ENCODE measurements at regions not wholly inside any gene's neighbourhood (a gene's known extent, or its start where the extent isn't known, plus 50 kb on each side); places are given as distances from the start of the nearest gene placed in this dataset.

- no peak for DNase-seq
Measured at GRCh38 chr15:72965671-72966070, 86.6 kb upstream of the NEO1 start.

GRCh38 chr15:72964542-72964941 is 87.7 kb upstream of the NEO1 start:
- no peak for DNase-seq

- DNase-seq: no peak
Measured at GRCh38 chr15:72964135-72964534, 88.1 kb upstream of the NEO1 start.

DNA sequence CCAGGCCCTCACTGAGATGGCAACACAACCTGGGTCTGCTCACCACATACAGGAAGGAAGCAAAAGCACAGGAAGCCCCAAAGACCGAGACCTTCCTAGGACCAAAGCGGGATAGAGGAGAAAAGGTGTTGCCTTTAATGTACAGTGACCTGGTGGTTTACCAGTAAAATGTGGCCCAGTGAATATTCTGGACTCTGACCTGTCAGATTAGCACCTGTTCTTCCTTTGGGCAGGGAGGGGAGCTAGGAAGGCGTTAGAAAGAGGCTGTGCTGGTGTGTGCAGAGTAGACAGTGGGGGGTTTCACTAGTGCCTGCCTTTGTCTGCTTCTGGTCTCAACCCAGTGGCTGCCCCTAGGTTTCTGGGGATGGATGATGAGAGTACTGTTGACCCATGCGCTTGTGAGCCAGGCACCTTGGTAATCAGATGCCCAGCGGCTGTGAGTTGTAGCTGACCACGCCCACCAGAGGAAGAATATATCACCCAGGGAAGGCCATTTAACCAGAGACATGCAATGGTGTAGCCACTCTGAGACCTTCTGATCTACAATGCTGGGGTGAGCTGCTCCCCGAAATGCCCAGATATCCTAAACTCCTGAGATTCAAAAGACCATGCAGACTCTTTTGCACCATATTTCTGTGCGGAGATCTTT is 90.1 kb upstream of the NEO1 start:
- no peak for DNase-seq

- no peak for DNase-seq
Measured at GRCh38 chr15:72961346-72961745, 90.9 kb upstream of the NEO1 start.

GRCh38 chr15:72958634-72959033 is 93.6 kb upstream of the NEO1 start:
- no peak for DNase-seq

DNA sequence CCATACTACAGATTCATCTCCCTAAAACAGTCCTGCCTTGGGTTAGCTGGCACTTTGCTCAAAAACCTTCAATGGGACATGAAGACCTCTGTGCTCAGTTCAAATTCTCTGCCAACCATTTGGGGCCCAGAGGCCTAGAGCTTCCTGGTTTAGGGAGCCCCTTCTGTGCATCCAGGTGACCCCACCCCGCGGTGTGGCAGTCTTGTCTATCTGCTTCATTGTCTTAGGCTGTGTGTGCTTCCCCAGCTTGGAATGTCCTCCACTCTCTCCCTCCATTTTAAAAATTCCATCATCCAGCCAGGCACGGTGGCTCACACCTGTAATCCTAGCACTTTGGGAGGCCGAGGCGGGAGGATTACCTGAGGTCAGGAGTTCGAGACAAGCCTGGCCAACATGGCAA is 99.0 kb upstream of the NEO1 start:
- no peak for DNase-seq

- no peak for DNase-seq
Measured at GRCh38 chr15:72952151-72952550, 100.1 kb upstream of the NEO1 start.

DNA sequence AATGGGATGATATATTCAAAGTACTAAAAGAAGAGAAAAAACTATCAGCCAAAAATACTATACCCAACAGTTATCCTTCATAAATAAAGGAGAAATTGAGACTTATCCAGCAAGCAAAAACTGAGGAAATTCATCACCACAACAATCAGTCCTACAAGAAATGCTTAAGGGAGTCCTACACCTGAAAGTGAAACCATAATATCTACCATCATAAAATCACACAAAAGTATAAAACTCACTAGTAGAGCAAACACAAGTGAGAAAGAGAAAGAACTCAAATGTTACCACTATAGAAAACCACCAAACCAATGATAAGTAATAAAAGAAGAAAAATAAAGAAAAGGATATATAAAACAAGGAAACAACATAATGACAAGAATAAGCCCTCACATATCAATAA is 103.6 kb upstream of the NEO1 start:
- DNase-seq: no peak

GRCh38 chr15:72947709-72948108 is 104.6 kb upstream of the NEO1 start:
- DNase-seq: no peak

DNA sequence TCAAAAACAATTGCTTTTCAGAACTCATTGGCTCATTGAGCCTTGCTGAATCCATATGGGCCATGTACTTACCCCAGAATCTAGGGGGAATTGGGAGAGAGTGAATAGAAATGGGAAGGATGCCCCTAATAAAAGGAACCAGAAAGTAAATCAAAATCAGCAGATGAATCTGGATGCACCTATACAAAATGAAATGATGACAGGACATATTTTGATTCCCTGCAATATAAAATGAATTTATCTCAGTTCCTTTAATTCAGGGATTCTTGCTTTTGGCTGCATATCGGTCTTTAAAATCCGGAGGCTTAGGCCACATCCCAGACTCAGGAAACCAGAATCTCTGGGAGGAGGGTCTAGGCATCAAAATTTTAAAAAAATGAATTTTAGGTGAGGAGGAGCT is 107.7 kb upstream of the NEO1 start:
- no peak for DNase-seq

DNA sequence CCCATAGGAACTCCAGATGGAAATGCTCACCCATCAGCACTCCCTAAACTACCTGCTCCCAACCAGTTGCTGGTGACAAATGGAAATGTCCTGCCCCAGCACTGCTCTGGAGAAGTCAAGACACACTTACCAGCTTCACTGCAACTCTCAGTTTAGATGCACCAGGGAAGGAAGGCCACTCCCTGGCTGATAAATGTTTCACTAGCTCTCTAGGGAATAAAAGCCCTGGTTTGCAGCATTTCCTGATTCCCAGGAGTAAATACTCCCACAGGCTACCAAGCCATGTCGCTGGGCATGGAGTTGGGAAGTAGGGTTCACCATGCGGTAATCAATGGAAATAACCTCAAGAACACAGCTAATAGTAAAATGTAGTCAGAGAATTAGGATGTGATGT is 112.0 kb upstream of the NEO1 start:
- DNase-seq: no peak

DNA sequence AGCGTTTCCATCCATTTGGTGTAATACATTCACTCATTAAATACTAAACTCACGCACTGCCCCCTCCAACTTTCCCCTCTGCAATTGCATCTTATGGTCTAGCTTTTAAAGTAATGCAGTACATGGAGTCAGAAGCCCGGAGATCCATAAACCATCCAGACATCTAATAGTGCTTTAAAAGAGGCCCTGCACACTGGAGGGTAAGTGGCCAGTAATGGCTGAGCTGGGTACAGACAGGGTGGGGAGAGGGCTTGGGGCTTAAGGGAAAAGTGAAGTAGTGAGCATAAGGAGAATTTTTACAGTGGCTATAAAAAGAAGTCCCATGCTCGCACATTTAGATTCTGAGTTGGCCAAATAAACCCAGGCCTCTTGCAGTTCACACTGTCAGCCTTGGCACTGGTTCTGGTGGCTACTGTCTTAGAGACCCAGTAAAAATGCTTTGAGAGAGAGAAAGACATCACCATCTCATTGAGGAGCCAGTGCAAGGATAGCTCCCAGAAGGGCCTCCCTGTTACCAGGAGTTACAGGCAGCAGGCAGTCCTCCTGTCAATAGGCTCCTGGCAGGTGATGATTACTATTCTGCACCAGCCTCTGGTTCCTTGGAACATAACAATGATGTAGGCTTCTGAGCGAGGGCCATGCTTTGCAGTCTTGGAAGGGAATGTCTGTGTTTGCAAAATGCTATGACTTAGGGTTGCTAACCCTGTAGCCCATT is 112.6 kb upstream of the NEO1 start:
- no peak for DNase-seq

DNA sequence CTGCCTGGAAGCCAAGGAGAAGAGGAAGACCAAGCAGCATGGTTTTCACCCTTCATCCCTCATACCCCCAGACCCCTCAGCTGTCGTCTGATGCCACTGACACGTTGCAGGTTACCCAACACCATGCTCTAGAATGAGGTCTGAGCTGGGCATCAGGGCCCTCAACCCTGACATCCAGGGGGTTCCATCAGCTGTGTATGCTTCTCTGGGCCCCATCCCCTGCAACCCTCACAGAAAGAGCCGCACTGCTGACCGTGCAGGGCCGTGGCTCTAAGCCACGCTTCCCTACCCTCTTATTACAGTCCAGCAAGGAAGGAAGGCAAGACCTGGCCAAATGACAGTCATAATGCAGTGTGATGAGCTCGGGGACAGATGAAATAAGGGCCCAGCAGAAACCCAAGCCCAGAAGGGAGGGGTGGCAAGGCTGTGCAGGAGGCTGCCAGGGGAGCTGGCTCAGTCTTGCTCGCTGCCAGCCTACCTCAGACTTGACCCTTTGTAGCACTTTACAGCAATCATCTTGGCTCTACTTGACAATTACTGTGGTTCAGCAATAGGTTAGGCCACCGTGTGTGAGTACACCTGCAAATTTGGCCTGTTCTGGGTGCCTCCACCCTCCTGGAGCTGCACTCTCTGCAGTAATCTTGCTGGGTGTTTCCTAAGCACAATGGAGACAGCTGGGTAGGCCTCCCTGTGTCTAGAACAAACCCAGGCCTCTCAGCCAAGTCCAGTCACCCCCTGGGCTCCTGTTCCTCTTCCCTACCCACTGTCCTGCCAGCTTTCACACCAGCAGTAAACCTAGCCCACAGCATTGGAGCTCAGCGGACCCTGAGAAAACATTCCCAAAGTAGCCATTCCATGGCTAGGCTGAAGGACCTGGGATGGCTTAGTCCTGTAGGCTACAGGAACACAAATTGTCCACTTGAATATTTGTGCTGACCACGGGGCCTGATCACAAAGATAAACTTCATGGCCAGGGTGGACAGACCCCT is 115.3 kb upstream of the NEO1 start:
- DNase-seq: no peak

GRCh38 chr15:72936237-72936636 is 116.0 kb upstream of the NEO1 start:
- no peak for DNase-seq

DNA sequence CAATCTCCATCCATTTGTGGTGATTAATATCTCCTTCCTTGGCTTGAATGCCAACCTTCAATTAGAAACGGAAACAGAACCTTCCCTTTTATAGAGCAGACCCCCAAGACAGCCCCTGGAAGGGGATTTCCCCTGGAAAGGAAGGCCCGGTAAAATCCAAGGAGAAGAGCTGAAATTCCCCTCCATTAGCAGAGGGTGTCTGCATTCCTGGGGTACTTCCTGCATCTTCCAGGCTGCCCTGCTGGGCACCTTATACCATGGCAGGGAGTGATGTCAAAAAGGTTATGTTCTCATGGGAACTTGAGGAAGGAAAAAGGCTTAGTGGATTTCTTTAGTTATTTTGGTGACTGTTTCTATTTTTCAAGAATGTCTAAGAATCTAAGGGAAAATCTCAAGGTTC is 116.7 kb upstream of the NEO1 start:
- DNase-seq: no peak

DNA sequence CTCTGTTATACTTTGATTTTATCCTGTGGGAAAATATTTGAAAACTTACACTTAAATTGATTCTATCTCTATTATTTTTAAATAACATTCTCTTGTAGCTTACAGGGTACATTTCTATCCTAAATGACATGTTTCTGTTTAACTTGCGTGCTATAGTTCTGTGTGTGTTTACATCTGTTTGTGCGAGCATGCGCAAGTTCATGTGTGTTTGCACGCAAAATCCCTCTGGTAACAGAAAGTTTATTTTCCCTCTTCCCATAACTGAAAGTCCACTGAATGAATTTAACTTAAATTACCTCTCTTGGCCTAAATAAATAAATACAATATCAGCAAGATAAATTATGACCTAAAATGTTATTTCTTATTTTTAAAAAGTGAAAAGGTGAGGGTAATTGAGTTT is 117.3 kb upstream of the NEO1 start:
- DNase-seq: no peak

DNA sequence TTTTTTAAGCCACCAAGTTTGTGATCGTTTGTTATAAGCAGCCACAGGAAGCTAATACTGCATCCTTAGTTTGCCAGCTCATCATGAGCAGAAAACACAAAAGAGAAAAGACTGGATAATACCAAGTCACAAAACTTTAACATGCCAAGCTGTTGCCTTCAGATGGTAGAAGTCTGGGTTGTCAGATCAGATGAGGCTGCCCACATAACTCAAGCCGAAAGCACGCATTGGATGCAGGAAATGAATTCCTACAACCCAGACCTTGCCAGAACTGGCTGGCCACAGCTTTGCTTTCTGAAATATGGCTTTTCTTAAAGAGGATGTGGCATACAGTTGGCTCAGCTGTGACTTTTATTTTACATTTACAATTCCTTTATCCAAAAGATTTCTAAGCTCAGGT is 118.3 kb upstream of the NEO1 start:
- no peak for DNase-seq

DNA sequence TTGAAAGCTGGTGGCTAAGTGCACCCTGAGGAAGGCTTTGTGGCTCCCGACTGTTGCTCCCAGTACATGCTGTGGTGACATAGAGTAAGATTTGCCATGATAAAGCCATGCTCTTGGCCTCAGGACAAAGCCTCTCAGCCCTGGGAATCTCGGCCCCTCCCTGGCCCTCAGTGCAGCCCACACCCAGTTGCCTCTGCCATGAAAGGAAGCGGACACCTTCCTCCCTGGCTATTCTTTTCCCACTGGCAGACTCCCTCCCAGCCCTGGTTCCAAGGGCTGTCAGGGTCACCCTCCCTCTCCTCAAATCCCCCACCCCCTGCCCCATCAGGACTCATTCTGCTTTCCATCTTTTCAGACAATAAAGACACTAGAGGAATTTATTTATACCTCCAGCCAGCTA is 119.8 kb upstream of the NEO1 start:
- DNase-seq: no peak

GRCh38 chr15:72927451-72927850 is 124.8 kb upstream of the NEO1 start:
- DNase-seq: no peak

- no peak for DNase-seq
Measured at GRCh38 chr15:72925661-72926060, 126.6 kb upstream of the NEO1 start.

DNA sequence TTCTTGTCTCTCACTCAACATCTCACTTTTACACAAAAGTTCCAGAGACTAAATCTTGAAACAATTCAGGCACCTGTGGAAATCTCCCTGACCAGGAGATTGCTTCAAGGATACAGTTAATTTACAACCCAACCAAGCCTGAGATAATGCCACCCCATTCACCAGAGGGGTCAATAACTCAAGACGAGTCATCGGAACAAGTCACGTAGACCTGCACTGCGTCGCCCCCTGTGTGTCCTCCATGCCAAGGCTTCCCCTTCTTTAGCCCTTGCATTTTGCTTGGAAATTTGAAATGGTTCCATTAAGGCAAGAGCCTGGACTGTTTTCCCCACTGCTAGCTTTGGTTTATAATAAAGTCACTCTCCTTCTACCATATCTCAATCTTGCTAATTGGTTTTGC is 129.0 kb upstream of the NEO1 start:
- DNase-seq: no peak

DNA sequence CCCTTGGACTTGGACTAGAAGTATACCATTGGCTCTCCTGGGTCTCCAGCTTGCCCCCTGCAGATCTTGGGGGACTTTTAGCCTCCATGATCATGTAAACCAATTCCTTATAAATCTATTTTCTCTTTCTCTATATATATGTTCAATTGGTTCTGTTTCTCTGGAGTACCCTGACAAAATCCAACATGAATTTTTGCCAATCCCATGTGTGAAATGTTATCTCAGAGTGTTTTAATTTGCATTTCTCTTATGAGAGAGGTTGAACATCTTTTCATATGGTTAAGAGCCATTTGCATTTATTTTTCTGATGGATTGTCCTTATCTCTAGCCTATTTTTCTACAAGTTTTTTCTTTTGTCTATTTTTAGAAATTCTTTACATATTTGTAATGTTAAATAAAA is 131.7 kb upstream of the NEO1 start:
- no peak for DNase-seq

- no peak for DNase-seq
Measured at GRCh38 chr15:72919936-72920465, 132.3 kb upstream of the NEO1 start.
